Midbrain (tissue), 1 donor: ENCODE measurements at regions not wholly inside any gene's neighbourhood (a gene's known extent, or its start where the extent isn't known, plus 50 kb on each side); places are given as distances from the start of the nearest gene placed in this dataset.

Source experiments
- DNase-seq: peaks from one replicate; lab custom pipeline; 2025; lab: John Stamatoyannopoulos, UW

GRCh38 chr22:27507111-27507611 lies 294.4 kb downstream of the MN1 start:
- DNase-seq, result peak; percentile 31

GRCh38 chr22:27507935-27508526 lies 293.5 kb downstream of the MN1 start:
- no peak for DNase-seq

- no peak for DNase-seq
Measured at GRCh38 chr22:27509132-27509920, 292.2 kb downstream of the MN1 start.

GRCh38 chr22:27510024-27510423 lies 291.5 kb downstream of the MN1 start:
- no peak for DNase-seq

GRCh38 chr22:27512283-27512761 lies 289.2 kb downstream of the MN1 start:
- DNase-seq, result no peak

- DNase-seq, result no peak
Measured at GRCh38 chr22:27513021-27513420, 288.5 kb downstream of the MN1 start.

GRCh38 chr22:27514601-27515523 lies 286.7 kb downstream of the MN1 start:
- DNase-seq, result no peak

- DNase-seq, result no peak
Measured at GRCh38 chr22:27517361-27518155, 284.0 kb downstream of the MN1 start.

GRCh38 chr22:27518531-27519340 lies 282.8 kb downstream of the MN1 start:
- no peak for DNase-seq

- DNase-seq, result no peak
Measured at GRCh38 chr22:27523711-27524110, 277.8 kb downstream of the MN1 start.

- no peak for DNase-seq
Measured at GRCh38 chr22:27525711-27526110, 275.8 kb downstream of the MN1 start.

GRCh38 chr22:27526901-27527300 lies 274.7 kb downstream of the MN1 start:
- DNase-seq, result no peak

- no peak for DNase-seq
Measured at GRCh38 chr22:27531782-27532530, 269.6 kb downstream of the MN1 start.

GRCh38 chr22:27533105-27533745 lies 268.3 kb downstream of the MN1 start:
- DNase-seq, result no peak

GRCh38 chr22:27534720-27535125 lies 266.8 kb downstream of the MN1 start:
- no peak for DNase-seq

- DNase-seq, result no peak
Measured at GRCh38 chr22:27535452-27535851, 266.1 kb downstream of the MN1 start.

- DNase-seq, result no peak
Measured at GRCh38 chr22:27537501-27537900, 264.1 kb downstream of the MN1 start.

GRCh38 chr22:27538666-27539065 lies 262.9 kb downstream of the MN1 start:
- no peak for DNase-seq

- no peak for DNase-seq
Measured at GRCh38 chr22:27540247-27540646, 261.3 kb downstream of the MN1 start.
